HCT116 (cell line): ENCODE measurements at regions not wholly inside any gene's neighbourhood (a gene's known extent, or its start where the extent isn't known, plus 50 kb on each side); places are given as distances from the start of the nearest gene placed in this dataset.

Experiments used
- ATAC-seq: fragments of 200-7000 bp; cut with Tn5 transposase; 2 replicates; pipeline ENCODE4 v1.9.1; 2020; ENCODE audit warnings: mild to moderate bottlenecking, moderate library complexity
- BruUV-seq: library from RNA; stranded (reverse); fragments of 400-500 nt; replicated peaks from 2 replicates; lab custom pipeline; 2021; lab: Mats Ljungman, UMichigan
- CTCF ChIA-PET: fragments of 300-600 bp; sonication (Branson Sonifier 250); formaldehyde crosslinking; loops from one replicate; lab custom pipeline; 2021; ENCODE audit warnings: antibody characterized with exemption; lab: Charles Lee
- POLR2A ChIA-PET: fragments of 300-600, 350-600 bp; sonication (Branson Sonifier 250); formaldehyde crosslinking; loops from one replicate; lab custom pipeline; 2021; ENCODE audit warnings: antibody characterized with exemption; lab: Charles Lee
- RAD21 ChIA-PET, 2 experiments: fragments of 300-600 bp; sonication (Branson Sonifier 250); formaldehyde crosslinking; loops; one replicate each; lab custom pipeline; 2023; ENCODE audit warnings: low total read pairs in 2 of 2; ENCODE audit not compliant: uncharacterized antibody in 2 of 2, unreplicated experiment in 2 of 2, low non-redundant PET in 1 of 2; lab: Charles Lee
- DNase-seq: peaks from one replicate; pipeline ENCODE4 v3.0.0-alpha.2; 2010; ENCODE audit warnings: low read depth, low spot score
- H2AFZ ChIP-seq: fragments of 200-600 bp; shearing (Covaris generic), sonication (generic); 2 replicates; pipeline ENCODE4 v1.6.1; 2017; ENCODE audit warnings: low read depth, mixed run types, mixed read lengths, antibody characterized with exemption, low read length; ENCODE audit not compliant: poor library complexity, severe bottlenecking
- H3K27ac ChIP-seq: 2 replicates; pipeline ENCODE4 v1.5.1; 2012; ENCODE audit warnings: low read depth, low read length
- H3K27me3 ChIP-seq: fragments of 200-600 bp; sonication (generic); 2 replicates; pipeline ENCODE4 v1.6.1; 2016; ENCODE audit warnings: mixed run types, low read length, mixed read lengths; ENCODE audit not compliant: insufficient read depth
- H3K36me3 ChIP-seq, 2 experiments: fragments of 200-500 bp in 1 of 2; fragments of 200-600 bp in 1 of 2; sonication (Bioruptor generic) in 1 of 2; sonication (generic) in 1 of 2; 2 replicates each; pipeline versions ENCODE4 v1.5.1 to v1.6.1; 2014 to 2016; ENCODE audit warnings: low read length in 2 of 2, inconsistent platforms in 1 of 2, mixed read lengths in 1 of 2, mixed run types in 1 of 2; ENCODE audit not compliant: insufficient read depth in 2 of 2, control insufficient read depth in 1 of 2
- H3K4me1 ChIP-seq, 2 experiments: fragments of 200-600 bp in 1 of 2; sonication (generic) in 1 of 2; 2 replicates each; pipeline versions ENCODE4 v1.5.1 to v1.6.1; 2012 to 2017; ENCODE audit warnings: low read length in 2 of 2, inconsistent platforms in 1 of 2, mild to moderate bottlenecking in 1 of 2, mixed read lengths in 1 of 2, mixed run types in 1 of 2, moderate library complexity in 1 of 2; ENCODE audit not compliant: insufficient read depth in 2 of 2, control insufficient read depth in 1 of 2
- H3K4me2 ChIP-seq: fragments of 200-600 bp; sonication (generic); 2 replicates; pipeline ENCODE4 v1.6.1; 2017; ENCODE audit warnings: mixed run types, low read length, mixed read lengths
- H3K4me3 ChIP-seq, 2 experiments: fragments of 200-600 bp in 1 of 2; sonication (generic) in 1 of 2; replicated peaks in 1 of 2; 2 replicates each; pipeline ENCODE4 v1.5.1; 2011 to 2016; ENCODE audit warnings: low read length in 2 of 2, control low read depth in 1 of 2, low read depth in 1 of 2, mild to moderate bottlenecking in 1 of 2, mixed read lengths in 1 of 2, mixed run types in 1 of 2
- H3K79me2 ChIP-seq: fragments of 200-600 bp; sonication (generic); 2 replicates; pipeline ENCODE4 v1.6.1; 2017; ENCODE audit warnings: mild to moderate bottlenecking, mixed run types, low read length, moderate library complexity, mixed read lengths; ENCODE audit not compliant: insufficient read depth
- H3K9ac ChIP-seq: fragments of 200-600 bp; sonication (generic); 2 replicates; pipeline ENCODE4 v1.6.1; 2016; ENCODE audit warnings: low read length, mixed read lengths
- H3K9me2 ChIP-seq: fragments of 200-600 bp; sonication (generic), shearing (Covaris generic); 2 replicates; pipeline ENCODE4 v1.6.1; 2017; ENCODE audit warnings: mixed run types, mild to moderate bottlenecking, moderate library complexity; ENCODE audit not compliant: insufficient read depth
- H3K9me3 ChIP-seq, 2 experiments: fragments of 200-500 bp in 1 of 2; fragments of 200-600 bp in 1 of 2; sonication (Bioruptor generic) in 1 of 2; sonication (generic) in 1 of 2; 2 replicates each; pipeline ENCODE4 v1.6.1; 2014 to 2017; ENCODE audit warnings: low read length in 2 of 2, mixed read lengths in 2 of 2, inconsistent platforms in 1 of 2, low read depth in 1 of 2, mild to moderate bottlenecking in 1 of 2, mixed run types in 1 of 2, moderate library complexity in 1 of 2; ENCODE audit not compliant: control insufficient read depth in 1 of 2, insufficient read depth in 1 of 2
- H4K20me1 ChIP-seq: fragments of 200-600 bp; sonication (generic), shearing (Covaris generic); 2 replicates; pipeline ENCODE4 v1.6.1; 2017; ENCODE audit warnings: mixed run types, mild to moderate bottlenecking, moderate library complexity; ENCODE audit not compliant: insufficient read depth
- ATF3 ChIP-seq: IDR thresholded peaks from 2 replicates; pipeline ENCODE4 v1.6.1; 2012
- CTCF ChIP-seq, 3 experiments: fragments of 200-600 bp in 1 of 3; sonication (generic) in 1 of 3; IDR thresholded peaks in 2 of 3; conservative IDR thresholded peaks in 1 of 3; 2 replicates each; pipeline ENCODE4 v1.5.1; 2012 to 2017; ENCODE audit warnings: low read depth in 2 of 3, low read length in 2 of 3, antibody characterized with exemption in 1 of 3, borderline replicate concordance in 1 of 3, control low read depth in 1 of 3, mild to moderate bottlenecking in 1 of 3, mixed read lengths in 1 of 3, mixed run types in 1 of 3, moderate library complexity in 1 of 3; ENCODE audit not compliant: insufficient read depth in 1 of 3
- EGR1 ChIP-seq: IDR thresholded peaks from 2 replicates; pipeline ENCODE4 v1.6.1; 2012; ENCODE audit warnings: low read depth
- ELF1 ChIP-seq: IDR thresholded peaks from 2 replicates; pipeline ENCODE4 v1.6.1; 2012; ENCODE audit warnings: low read depth, borderline replicate concordance
- EZH2phosphoT487 ChIP-seq: fragments of 200-600 bp; IDR thresholded peaks from 2 replicates; pipeline ENCODE4 v1.6.1; 2018; ENCODE audit warnings: antibody characterized with exemption, borderline replicate concordance
- JUND ChIP-seq: IDR thresholded peaks from 2 replicates; pipeline ENCODE4 v1.6.1; 2012
- POLR2AphosphoS5 ChIP-seq: IDR thresholded peaks from 2 replicates; pipeline ENCODE4 v1.6.1; 2011; ENCODE audit warnings: mild to moderate bottlenecking, low read depth, low read length, moderate library complexity
- YY1 ChIP-seq: IDR thresholded peaks from 2 replicates; pipeline ENCODE4 v1.6.1; 2011; ENCODE audit warnings: low read length, low read depth, moderate library complexity, mild to moderate bottlenecking; ENCODE audit not compliant: insufficient replicate concordance; ENCODE audit errors: extremely low read depth
- ZBTB33 ChIP-seq: IDR thresholded peaks from 2 replicates; pipeline ENCODE4 v1.6.1; 2011; ENCODE audit warnings: mild to moderate bottlenecking, low read length, moderate library complexity; ENCODE audit not compliant: insufficient replicate concordance; ENCODE audit errors: extremely low read depth
- ZFX ChIP-seq: fragments of 450-650 bp; IDR thresholded peaks from 2 replicates; pipeline ENCODE4 v1.6.1; 2017
- intact Hi-C: fragments of 100-400 bp; cut with micrococcal nuclease; formaldehyde crosslinking; loops from 2 replicates; pipeline ENCODE4 v1.10.0; 2022

- POLR2A ChIA-PET: no interaction called here
- Histone ChIP-seq H3K4me3 (no peak overlapping the region), H3K9ac (no peak overlapping the region), H3K36me3 (no peaks in the 10 kb centered on the region), H3K27me3 (no peaks in the 10 kb centered on the region), H3K27ac (no peak overlapping the region), H3K9me2 (no peaks in the 10 kb centered on the region), H3K4me2 (no peak overlapping the region), H2AFZ (no peak overlapping the region), H3K4me1 (no peaks in the 10 kb centered on the region), H3K79me2 (no peaks in the 10 kb centered on the region), H3K9me3 (peaks cover 13 to 29% of the 10 kb centered on the region in 2 experiments; a peak in 2 of 4 replicates), H4K20me1 (no peaks in the 10 kb centered on the region)
- CTCF ChIA-PET: no interaction called here
- BruUV-seq: no TSS peak
- RAD21 ChIA-PET: no interaction called here
- no peak for ATAC-seq
- intact Hi-C loops: no loop called here
- no peak for DNase-seq
- TF ChIP-seq POLR2AphosphoS5 (no peak), YY1 (no peak), ZFX (no peak), CTCF (IDR thresholded peaks at IDR 0.05 in 2 of 3, conservative IDR thresholded peaks at IDR 0.05 in 1 of 3; ENCODE audit: borderline replicate concordance in 1 of 3, insufficient read depth in 1 of 3, low read depth in 2 of 3, low read length in 2 of 3) (no peak), ATF3 (no peak)
Observed at GRCh38 chr21:16590641-16591292, 861.0 kb downstream of the USP25 start.

- Histone ChIP-seq H3K4me3 (no peak overlapping the region), H3K9me3 (peaks cover 5 to 29% of the 10 kb centered on the region in 2 experiments; a peak in 2 of 4 replicates), H3K9ac (no peak overlapping the region), H3K27ac (no peak overlapping the region), H3K4me2 (no peak overlapping the region), H3K4me1 (no peaks in the 10 kb centered on the region), H3K79me2 (no peaks in the 10 kb centered on the region), H3K9me2 (no peaks in the 10 kb centered on the region), H3K36me3 (no peaks in the 10 kb centered on the region), H4K20me1 (no peaks in the 10 kb centered on the region), H2AFZ (no peak overlapping the region), H3K27me3 (no peaks in the 10 kb centered on the region)
- BruUV-seq: no TSS peak
- no peak for DNase-seq
- ChIA-PET CTCF (no interaction called here), RAD21 (no interaction called here), POLR2A (no interaction called here)
- no peak for ATAC-seq
- intact Hi-C loops: no loop called here
- no peak for TF ChIP-seq EGR1
- TF ChIP-seq ZBTB33: no peak
- no peak for TF ChIP-seq ATF3
- TF ChIP-seq JUND: no peak
- no peak for TF ChIP-seq EZH2phosphoT487
- TF ChIP-seq ELF1: no peak
Observed at GRCh38 chr21:16592381-16592780, 862.6 kb downstream of the USP25 start.
